NT2/D1 (cell line): ENCODE measurements at regions not wholly inside any gene's neighbourhood (a gene's known extent, or its start where the extent isn't known, plus 50 kb on each side); places are given as distances from the start of the nearest gene placed in this dataset.

Experiments used
- SUZ12 ChIP-seq: IDR thresholded peaks from 2 replicates; pipeline ENCODE4 v1.6.1; 2011; ENCODE audit not compliant: insufficient read length, insufficient read depth; ENCODE audit errors: extremely low read depth
- ZNF274 ChIP-seq: IDR thresholded peaks from 2 replicates; pipeline ENCODE4 v1.6.1; 2011; ENCODE audit warnings: mild to moderate bottlenecking, low read depth, low read length

DNA sequence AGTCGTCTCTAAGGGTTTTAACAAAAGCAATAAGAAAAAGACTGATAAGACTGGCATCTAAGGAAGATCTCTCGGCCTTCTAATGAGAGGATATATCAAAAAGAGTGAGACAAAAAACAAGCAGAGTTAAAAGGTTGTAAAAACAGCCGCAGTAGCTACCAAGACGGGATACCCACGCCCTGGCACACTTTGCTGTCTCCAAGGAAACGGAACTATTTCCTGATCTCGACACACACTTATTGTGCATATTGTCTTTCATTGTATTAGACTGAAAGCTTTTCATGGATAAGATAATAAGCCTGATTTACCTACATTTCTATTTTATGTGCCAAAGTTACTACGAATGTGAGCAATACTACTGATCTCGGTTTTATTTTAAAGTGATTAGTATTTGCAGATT, 161.5 kb upstream of the MCTP2 start:
- no peak for TF ChIP-seq SUZ12
- TF ChIP-seq ZNF274, result no peak
